GM19452 (cell line): ENCODE measurements at regions not wholly inside any gene's neighbourhood (a gene's known extent, or its start where the extent isn't known, plus 50 kb on each side); places are given as distances from the start of the nearest gene placed in this dataset.

Source experiments
- ATAC-seq: cut with Tn5 transposase; IDR thresholded peaks from one replicate; pipeline ENCODE4 v1.9.1; 2021; ENCODE audit not compliant: unreplicated experiment

GRCh38 chr4:89604951-89605350 is 232.0 kb downstream of the SNCA start:
- no peak for ATAC-seq

- no peak for ATAC-seq
Measured at GRCh38 chr4:89599026-89599425, 237.9 kb downstream of the SNCA start.

- no peak for ATAC-seq
Measured at GRCh38 chr4:89598602-89599001, 238.4 kb downstream of the SNCA start.

- no peak for ATAC-seq
Measured at GRCh38 chr4:89595125-89595789, 241.7 kb downstream of the SNCA start.

GRCh38 chr4:89590128-89590527 is 246.8 kb downstream of the SNCA start:
- ATAC-seq, result no peak

- ATAC-seq, result no peak
Measured at GRCh38 chr4:89588421-89588820, 248.5 kb downstream of the SNCA start.

GRCh38 chr4:89587364-89587763 is 249.6 kb downstream of the SNCA start:
- no peak for ATAC-seq

- ATAC-seq, result no peak
Measured at GRCh38 chr4:89586864-89587263, 250.1 kb downstream of the SNCA start.

- no peak for ATAC-seq
Measured at GRCh38 chr4:89586318-89586717, 250.6 kb downstream of the SNCA start.

- ATAC-seq, result no peak
Measured at GRCh38 chr4:89582756-89583505, 254.0 kb downstream of the SNCA start.

GRCh38 chr4:89579771-89580170 is 257.2 kb downstream of the SNCA start:
- ATAC-seq, result no peak

GRCh38 chr4:89576246-89576645 is 260.7 kb downstream of the SNCA start:
- ATAC-seq, result no peak

- no peak for ATAC-seq
Measured at GRCh38 chr4:89575840-89576239, 261.1 kb downstream of the SNCA start.

- no peak for ATAC-seq
Measured at GRCh38 chr4:89574176-89574575, 262.8 kb downstream of the SNCA start.

GRCh38 chr4:89573656-89574055 is 263.3 kb downstream of the SNCA start:
- no peak for ATAC-seq

- no peak for ATAC-seq
Measured at GRCh38 chr4:89572224-89572858, 264.6 kb downstream of the SNCA start.

- ATAC-seq, result no peak
Measured at GRCh38 chr4:89570931-89571330, 263.3 kb upstream of the GPRIN3 start.

GRCh38 chr4:89567936-89568335 is 260.3 kb upstream of the GPRIN3 start:
- ATAC-seq, result no peak

GRCh38 chr4:89563431-89563830 is 255.8 kb upstream of the GPRIN3 start:
- peak; percentile 92 for ATAC-seq

- no peak for ATAC-seq
Measured at GRCh38 chr4:89562746-89563145, 255.1 kb upstream of the GPRIN3 start.

- no peak for ATAC-seq
Measured at GRCh38 chr4:89561048-89561447, 253.4 kb upstream of the GPRIN3 start.

GRCh38 chr4:89558147-89558546 is 250.5 kb upstream of the GPRIN3 start:
- no peak for ATAC-seq
